ENCODE measurements at regions not wholly inside any gene's neighbourhood (a gene's known extent, or its start where the extent isn't known, plus 50 kb on each side); places are given as distances from the start of the nearest gene placed in this dataset.

GRCh38 chr2:129610766-129611165 lies 368.7 kb upstream of the RAB6C start:
- TF ChIP-seq CTCF (IDR thresholded peaks at IDR 0.05) (no peak), POLR2A (IDR thresholded peaks at IDR 0.05) (no peak)
